Activated CD4-positive, alpha-beta T cell treated with anti-CD3 and anti-CD28 coated beads, Interleukin-2, amount 10 ng/mL, durations not matched to agents 24 days and 14 days (primary cell): ENCODE measurements at regions not wholly inside any gene's neighbourhood (a gene's known extent, or its start where the extent isn't known, plus 50 kb on each side); places are given as distances from the start of the nearest gene placed in this dataset.
"Not testable (repeated sequence)": the region's sequence is repeated elsewhere in the genome, so short reads cannot be mapped to it uniquely, and the experiment has no call there.

Experiments
- DNase-seq: peaks from one replicate; pipeline ENCODE4 v3.0.0; 2022
- H3K27ac Mint-ChIP-seq: one replicate; pipeline ENCODE4 v1.8.0; 2022; ENCODE audit warnings: mild to moderate bottlenecking, mixed read lengths
- H3K27me3 Mint-ChIP-seq: one replicate; pipeline ENCODE4 v1.8.0; 2022; ENCODE audit warnings: mixed read lengths
- H3K36me3 Mint-ChIP-seq: one replicate; pipeline ENCODE4 v1.8.0; 2022; ENCODE audit warnings: low read depth, mild to moderate bottlenecking, mixed read lengths
- H3K4me1 Mint-ChIP-seq: one replicate; pipeline ENCODE4 v1.8.0; 2021; ENCODE audit warnings: mixed read lengths
- H3K4me3 Mint-ChIP-seq: one replicate; pipeline ENCODE4 v1.8.0; 2022; ENCODE audit warnings: mild to moderate bottlenecking, moderate library complexity, mixed read lengths
- H3K9me3 Mint-ChIP-seq: one replicate; pipeline ENCODE4 v1.8.0; 2021; ENCODE audit warnings: mixed read lengths
- intact Hi-C: fragments of 100-400 bp; cut with micrococcal nuclease; formaldehyde crosslinking; loops from one replicate; pipeline ENCODE4 v1.15.1; 2023

GRCh38 chr6:144390886-144391285 is 105.8 kb downstream of the UTRN start:
- Mint-ChIP-seq H3K36me3 (peaks cover 33% of the 10 kb centered on the region), H3K27ac (no peak overlapping the region), H3K4me3 (no peak overlapping the region), H3K27me3 (no peaks in the 10 kb centered on the region), H3K4me1 (peaks cover 12% of the 10 kb centered on the region), H3K9me3 (peaks cover 8% of the 10 kb centered on the region)
- intact Hi-C loops, result no loop called here
- no peak for DNase-seq

DNA sequence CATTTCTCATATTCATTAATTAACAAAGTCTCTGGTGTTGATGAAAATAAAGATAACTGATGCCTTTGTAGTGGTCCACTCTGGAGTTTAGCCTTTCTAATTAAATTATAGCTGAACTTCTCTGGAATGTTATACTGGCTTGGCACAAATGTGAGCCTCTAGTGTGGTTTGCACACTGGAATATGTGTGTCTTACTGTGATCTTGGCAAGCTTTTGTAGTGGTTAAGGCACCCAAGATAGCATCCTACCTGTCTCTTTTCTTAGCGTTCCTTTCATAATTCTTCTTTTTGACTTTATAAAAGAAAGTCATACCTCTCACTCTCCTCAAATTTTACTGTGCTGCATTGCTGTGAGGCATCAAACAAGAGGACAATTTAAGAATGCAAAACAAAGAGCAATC is 107.4 kb downstream of the UTRN start:
- H3K36me3 Mint-ChIP-seq, result peaks cover 46% of the 10 kb centered on the region

DNA sequence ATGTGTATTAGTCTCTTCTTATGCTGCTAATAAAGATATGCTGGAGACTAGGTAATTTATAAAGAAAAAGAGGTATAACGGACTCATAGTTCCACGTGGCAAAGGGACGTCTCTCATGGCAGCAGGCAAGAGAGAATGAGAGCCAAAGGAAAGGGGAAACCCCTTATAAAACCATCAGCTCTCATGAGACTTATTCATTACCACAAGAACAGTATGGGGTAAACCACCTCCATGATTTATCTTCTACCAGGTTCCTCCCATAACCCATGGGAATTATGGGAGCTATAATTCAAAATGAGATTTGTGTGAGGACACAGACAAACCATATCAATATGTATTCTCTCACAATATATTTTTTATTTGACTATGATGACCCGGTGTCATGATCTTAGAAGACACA is 109.1 kb downstream of the UTRN start:
- H3K4me3 Mint-ChIP-seq, result no peak overlapping the region
- DNase-seq, result no peak

More for the DNA sequence above, 107.4 kb downstream of the UTRN start:
- no peak overlapping the region for H3K4me3 Mint-ChIP-seq
- intact Hi-C loops, result no loop called here
- no peak for DNase-seq
- no peaks in the 10 kb centered on the region for H3K27me3 Mint-ChIP-seq
- peaks cover 16% of the 10 kb centered on the region for H3K9me3 Mint-ChIP-seq
- no peak overlapping the region for H3K27ac Mint-ChIP-seq
- H3K4me1 Mint-ChIP-seq, result peaks cover 12% of the 10 kb centered on the region

GRCh38 chr6:144395014-144395413 is 109.9 kb downstream of the UTRN start:
- H3K4me3 Mint-ChIP-seq, result no peak overlapping the region
- no peak overlapping the region for H3K27ac Mint-ChIP-seq
- peaks cover 24% of the 10 kb centered on the region for H3K9me3 Mint-ChIP-seq
- intact Hi-C loops, result loop anchor here (2.0 kb wide), 1 partner anchor 16 kb away; no protein-coding TSS in a partner anchor
- no peak for DNase-seq
- no peaks in the 10 kb centered on the region for H3K27me3 Mint-ChIP-seq
- H3K36me3 Mint-ChIP-seq, result peaks cover 54% of the 10 kb centered on the region
- peaks cover 9% of the 10 kb centered on the region for H3K4me1 Mint-ChIP-seq

More for the DNA sequence above, 109.1 kb downstream of the UTRN start:
- no peaks in the 10 kb centered on the region for H3K27me3 Mint-ChIP-seq
- H3K27ac Mint-ChIP-seq, result no peak overlapping the region
- intact Hi-C loops, result loop anchor here (2.0 kb wide), 1 partner anchor 17 kb away; no protein-coding TSS in a partner anchor
- H3K36me3 Mint-ChIP-seq, result peaks cover 51% of the 10 kb centered on the region
- peaks cover 9% of the 10 kb centered on the region for H3K4me1 Mint-ChIP-seq
- peaks cover 24% of the 10 kb centered on the region for H3K9me3 Mint-ChIP-seq

DNA sequence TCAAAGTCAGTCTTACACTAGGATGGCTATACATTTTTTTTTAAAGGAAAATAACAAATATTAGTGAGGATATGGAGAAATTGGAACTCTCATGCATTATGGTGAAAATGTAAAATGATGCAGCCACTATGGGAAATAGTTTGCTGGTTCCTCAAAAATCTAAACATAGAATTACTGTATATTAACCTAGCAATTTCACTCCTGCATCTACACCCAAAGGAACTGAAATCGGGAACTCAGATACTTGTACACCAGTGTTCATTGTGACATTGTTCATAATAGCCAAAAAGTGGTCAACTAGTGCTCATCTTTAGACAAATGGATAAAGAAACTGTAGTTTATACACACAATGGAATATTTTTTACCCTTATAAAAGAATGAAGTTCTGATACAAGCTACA is 110.7 kb downstream of the UTRN start:
- Mint-ChIP-seq H3K4me3 (no peak overlapping the region), H3K27me3 (no peaks in the 10 kb centered on the region), H3K4me1 (peaks cover 9% of the 10 kb centered on the region), H3K36me3 (peaks cover 49% of the 10 kb centered on the region), H3K27ac (no peak overlapping the region), H3K9me3 (peaks cover 24% of the 10 kb centered on the region)
- no peak for DNase-seq
- intact Hi-C loops, result loop anchor here (2.0 kb wide), 1 partner anchor 15 kb away; no protein-coding TSS in a partner anchor

GRCh38 chr6:144397141-144397540 is 112.0 kb downstream of the UTRN start:
- Mint-ChIP-seq H3K4me1 (peaks cover 11% of the 10 kb centered on the region), H3K9me3 (peaks cover 24% of the 10 kb centered on the region), H3K4me3 (no peak overlapping the region), H3K27ac (no peak overlapping the region), H3K27me3 (no peaks in the 10 kb centered on the region), H3K36me3 (peaks cover 52% of the 10 kb centered on the region)
- intact Hi-C loops, result no loop called here
- DNase-seq, result no peak

GRCh38 chr6:144400321-144400720 is 115.2 kb downstream of the UTRN start:
- peaks cover 6% of the 10 kb centered on the region for H3K4me1 Mint-ChIP-seq
- H3K27ac Mint-ChIP-seq, result no peak overlapping the region
- H3K36me3 Mint-ChIP-seq, result peaks cover 62% of the 10 kb centered on the region
- H3K27me3 Mint-ChIP-seq, result no peaks in the 10 kb centered on the region
- H3K9me3 Mint-ChIP-seq, result peaks cover 16% of the 10 kb centered on the region
- intact Hi-C loops, result no loop called here
- no peak overlapping the region for H3K4me3 Mint-ChIP-seq
- DNase-seq, result no peak

DNA sequence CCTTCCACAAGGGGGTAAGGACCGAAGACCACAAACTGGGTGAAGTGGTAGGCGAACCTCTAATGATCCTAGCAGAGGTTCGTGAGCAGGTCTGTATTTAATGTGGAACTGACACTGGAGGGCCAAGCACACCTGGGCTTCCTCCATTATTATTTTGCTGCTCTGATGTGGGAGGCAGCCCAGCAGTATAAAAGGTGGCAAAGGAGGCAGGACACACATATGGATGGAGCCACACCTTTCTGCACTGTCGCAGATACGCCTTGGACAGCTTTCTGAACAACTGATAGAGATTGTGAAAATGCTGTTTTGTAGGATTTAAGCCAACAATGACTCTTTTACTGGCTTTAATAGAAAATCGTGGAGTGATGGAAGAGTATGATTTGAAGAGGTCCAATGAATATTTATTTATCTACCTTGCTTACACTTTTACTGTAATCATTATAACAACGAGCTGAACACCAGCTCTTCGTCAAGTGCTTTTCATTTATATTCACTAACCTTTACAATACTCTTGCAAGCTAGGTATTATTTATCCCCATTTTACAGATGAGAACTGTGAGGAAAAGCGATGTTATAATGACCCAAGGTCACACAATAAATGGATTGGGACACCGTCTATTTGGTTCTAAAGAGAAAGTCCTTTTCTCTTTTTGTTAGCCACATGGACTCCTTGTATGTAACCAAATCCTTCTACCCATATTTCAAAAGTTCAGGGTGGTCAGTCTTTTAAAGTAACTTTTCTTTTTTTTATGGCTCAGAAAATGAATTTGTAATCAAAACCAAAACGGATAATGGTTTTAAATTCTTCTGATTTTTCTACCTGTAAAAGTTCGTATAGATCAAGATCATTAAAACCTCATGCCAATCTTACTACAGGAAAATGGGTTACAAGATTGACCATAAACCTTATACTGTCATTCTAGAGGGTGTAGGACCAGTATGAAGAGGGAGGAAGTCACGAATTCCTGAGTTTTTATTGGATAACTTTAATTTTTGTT is 116.9 kb downstream of the UTRN start:
- intact Hi-C loops, result no loop called here
- no peak for DNase-seq
- Mint-ChIP-seq H3K4me1 (peaks cover 6% of the 10 kb centered on the region), H3K27ac (no peak overlapping the region), H3K27me3 (no peaks in the 10 kb centered on the region), H3K9me3 (peaks cover 8% of the 10 kb centered on the region), H3K36me3 (peaks cover 56% of the 10 kb centered on the region), H3K4me3 (no peak overlapping the region)

DNA sequence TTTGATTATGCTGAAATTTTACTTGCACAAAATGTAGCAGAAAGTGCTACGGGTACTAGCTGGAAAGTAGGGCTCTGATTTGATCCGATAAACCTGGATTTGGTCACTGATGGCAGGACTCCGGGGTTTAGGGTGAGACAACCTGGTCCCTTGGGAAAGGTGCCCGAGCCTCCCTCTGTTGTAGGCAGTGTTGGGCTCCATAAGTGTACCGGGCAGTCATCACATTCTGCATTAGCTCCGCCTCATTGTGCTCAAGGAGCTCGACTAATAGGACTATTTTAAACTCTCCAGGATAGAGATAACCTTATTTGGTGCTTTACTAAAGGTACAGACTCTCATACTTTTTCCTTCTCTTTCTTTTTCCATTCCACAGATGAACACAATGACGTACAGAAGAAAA is 117.6 kb downstream of the UTRN start:
- no peak for DNase-seq
- no peak overlapping the region for H3K4me3 Mint-ChIP-seq
- H3K27me3 Mint-ChIP-seq, result no peaks in the 10 kb centered on the region
- intact Hi-C loops, result no loop called here
- H3K4me1 Mint-ChIP-seq, result peaks cover 6% of the 10 kb centered on the region
- peaks cover 5% of the 10 kb centered on the region for H3K9me3 Mint-ChIP-seq
- peaks cover 50% of the 10 kb centered on the region for H3K36me3 Mint-ChIP-seq
- H3K27ac Mint-ChIP-seq, result no peak overlapping the region

DNA sequence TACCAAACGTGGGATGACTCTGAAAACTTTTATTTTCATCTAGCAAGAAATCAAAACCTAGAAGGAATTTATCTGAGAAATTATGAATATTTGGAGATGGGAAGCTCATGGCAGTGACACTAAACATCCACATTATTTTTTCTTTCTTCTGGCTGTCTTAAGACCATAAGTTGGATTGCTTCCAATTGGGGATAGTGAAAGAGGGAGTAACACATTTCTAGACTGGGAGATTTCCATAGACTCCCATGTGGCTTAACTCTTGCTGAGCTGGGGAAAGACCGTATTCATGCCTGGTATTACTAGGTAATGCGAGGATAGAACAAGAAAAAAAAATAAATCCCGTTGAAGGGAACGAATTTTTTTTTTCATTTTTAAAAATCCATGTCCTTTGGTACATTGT is 120.0 kb downstream of the UTRN start:
- H3K27ac Mint-ChIP-seq, result no peak overlapping the region
- no peak overlapping the region for H3K4me3 Mint-ChIP-seq
- no peaks in the 10 kb centered on the region for H3K9me3 Mint-ChIP-seq
- intact Hi-C loops, result no loop called here
- DNase-seq, result no peak
- H3K4me1 Mint-ChIP-seq, result peaks cover 10% of the 10 kb centered on the region
- H3K36me3 Mint-ChIP-seq, result peaks cover 36% of the 10 kb centered on the region
- H3K27me3 Mint-ChIP-seq, result no peaks in the 10 kb centered on the region

DNA sequence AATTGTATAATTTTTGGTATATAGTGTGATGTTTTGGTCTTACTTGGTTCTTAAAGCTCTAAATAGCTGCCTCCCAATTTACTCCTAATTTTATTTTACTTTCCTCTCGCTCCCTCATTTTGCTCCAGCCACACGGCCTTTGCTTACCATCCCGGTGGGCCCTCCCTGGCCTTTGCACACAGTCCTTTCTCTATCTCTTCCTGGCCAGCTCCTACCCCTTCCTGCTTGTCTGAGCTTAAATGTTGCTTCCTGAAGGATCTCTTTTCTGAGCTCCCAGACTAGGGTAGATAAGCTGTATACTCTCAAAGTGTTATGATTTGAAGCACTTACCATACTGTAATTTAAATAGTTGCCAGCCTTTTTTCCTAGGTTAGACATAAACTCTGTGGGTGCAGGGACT is 121.7 kb downstream of the UTRN start:
- peaks cover 44% of the 10 kb centered on the region for H3K36me3 Mint-ChIP-seq
- no peak for DNase-seq
- H3K27ac Mint-ChIP-seq, result no peak overlapping the region
- peaks cover 19% of the 10 kb centered on the region for H3K4me1 Mint-ChIP-seq
- H3K27me3 Mint-ChIP-seq, result no peaks in the 10 kb centered on the region
- H3K4me3 Mint-ChIP-seq, result no peak overlapping the region
- no peaks in the 10 kb centered on the region for H3K9me3 Mint-ChIP-seq
- intact Hi-C loops, result no loop called here

DNA sequence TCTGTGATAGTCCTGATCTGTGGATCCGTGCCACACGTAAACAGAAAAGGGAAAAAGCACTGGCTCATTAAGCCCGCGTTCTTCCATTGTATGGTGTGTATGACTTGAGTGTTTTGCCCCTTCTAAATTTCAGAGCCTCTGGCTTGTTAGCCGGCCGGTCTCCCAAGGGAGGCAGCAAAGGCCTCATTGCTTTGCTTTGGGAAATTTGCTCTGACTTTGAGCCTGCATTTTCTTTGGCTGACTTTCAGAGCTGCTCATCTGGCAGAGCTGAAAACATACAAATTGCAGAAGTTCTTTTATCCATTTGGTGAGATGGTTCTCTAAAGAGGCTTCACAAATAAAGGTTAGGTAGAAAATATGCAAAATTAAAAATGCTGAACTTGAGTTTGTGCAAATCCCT is 123.0 kb downstream of the UTRN start:
- Mint-ChIP-seq H3K27me3 (no peaks in the 10 kb centered on the region), H3K4me3 (no peak overlapping the region), H3K36me3 (peaks cover 34% of the 10 kb centered on the region), H3K27ac (no peak overlapping the region), H3K4me1 (peaks cover 20% of the 10 kb centered on the region), H3K9me3 (no peaks in the 10 kb centered on the region)
- DNase-seq, result no peak
- intact Hi-C loops, result no loop called here

DNA sequence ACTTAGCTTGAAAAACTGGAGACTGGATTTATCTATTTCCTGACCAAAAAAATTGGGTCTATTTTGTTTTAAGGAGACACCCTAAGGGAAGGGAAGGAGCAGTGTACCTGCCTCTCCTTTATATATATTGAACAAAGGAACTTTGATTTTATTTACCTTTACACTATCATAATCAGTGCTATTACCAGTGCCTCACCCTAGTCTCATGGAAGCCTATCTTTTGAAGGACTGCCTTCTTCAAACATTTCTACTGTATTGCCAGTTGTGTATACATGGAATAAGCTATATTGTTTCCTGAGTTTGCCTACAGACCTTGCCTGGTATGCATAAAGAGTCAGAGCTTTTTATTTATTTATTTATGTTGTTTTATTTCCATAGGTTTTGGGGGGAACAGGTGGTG is 124.9 kb downstream of the UTRN start:
- no peak overlapping the region for H3K27ac Mint-ChIP-seq
- DNase-seq, result no peak
- H3K4me1 Mint-ChIP-seq, result peaks cover 18% of the 10 kb centered on the region
- no peaks in the 10 kb centered on the region for H3K27me3 Mint-ChIP-seq
- no peaks in the 10 kb centered on the region for H3K9me3 Mint-ChIP-seq
- intact Hi-C loops, result loop anchor here (2.0 to 5.0 kb wide), 3 partner anchors 15 to 68 kb away; no protein-coding TSS in a partner anchor
- no peak overlapping the region for H3K4me3 Mint-ChIP-seq
- H3K36me3 Mint-ChIP-seq, result peaks cover 20% of the 10 kb centered on the region

GRCh38 chr6:144410574-144410973 is 125.4 kb downstream of the UTRN start:
- H3K27ac Mint-ChIP-seq, H3K4me3 Mint-ChIP-seq, DNase-seq, H3K9me3 Mint-ChIP-seq, H3K27me3 Mint-ChIP-seq: not testable (repeated sequence)
- intact Hi-C loops, result loop anchor here (2.0 to 5.0 kb wide), 3 partner anchors 16 to 68 kb away; no protein-coding TSS in a partner anchor
- Mint-ChIP-seq H3K36me3 (peaks cover 18% of the 10 kb centered on the region), H3K4me1 (peaks cover 19% of the 10 kb centered on the region)
